ENCODE measurements at regions not wholly inside any gene's neighbourhood (a gene's known extent, or its start where the extent isn't known, plus 50 kb on each side); places are given as distances from the start of the nearest gene placed in this dataset.

DNA sequence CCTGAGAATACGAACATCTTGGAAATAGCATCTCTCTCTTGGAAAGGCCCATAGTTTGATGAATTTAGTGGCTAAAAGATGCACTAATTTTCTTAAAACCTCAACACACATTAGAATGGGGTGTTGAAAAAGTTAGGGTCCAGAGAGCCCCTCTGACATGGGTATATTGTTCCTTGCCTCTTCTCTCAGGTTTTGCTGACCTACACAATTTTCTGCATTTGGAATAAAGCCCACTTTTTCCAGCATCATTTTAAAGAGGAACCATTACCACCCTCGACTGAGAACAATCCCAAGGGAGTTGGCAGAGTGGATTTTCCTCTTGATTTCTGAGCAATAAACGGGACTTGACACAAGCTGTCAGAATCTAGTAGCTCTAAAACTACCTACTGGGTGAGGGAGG is 156.1 kb downstream of the PMP22 start:
- DNase-seq = no peak

DNA sequence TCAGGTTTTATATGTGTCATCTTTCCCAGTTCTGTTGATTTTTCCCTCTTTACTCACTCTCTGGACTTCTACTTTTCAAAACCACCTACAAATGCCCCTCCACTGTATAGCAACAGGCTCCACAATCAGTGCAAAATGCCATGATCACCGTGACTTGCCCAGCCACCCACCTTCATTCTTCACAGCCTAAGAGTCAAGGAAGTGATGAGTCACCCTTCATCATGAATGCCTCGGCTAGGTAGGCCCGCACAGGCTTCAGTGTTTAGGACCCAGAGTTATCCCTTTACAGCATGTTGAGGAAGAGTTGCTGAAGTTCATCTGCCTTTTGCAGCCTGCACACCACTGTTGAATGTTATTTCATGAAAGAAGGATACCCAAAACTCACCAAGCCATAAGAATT is 158.6 kb downstream of the PMP22 start:
- DNase-seq = no peak

GRCh38 chr17:15103785-15104184 is 161.3 kb downstream of the PMP22 start:
- DNase-seq = no peak

DNA sequence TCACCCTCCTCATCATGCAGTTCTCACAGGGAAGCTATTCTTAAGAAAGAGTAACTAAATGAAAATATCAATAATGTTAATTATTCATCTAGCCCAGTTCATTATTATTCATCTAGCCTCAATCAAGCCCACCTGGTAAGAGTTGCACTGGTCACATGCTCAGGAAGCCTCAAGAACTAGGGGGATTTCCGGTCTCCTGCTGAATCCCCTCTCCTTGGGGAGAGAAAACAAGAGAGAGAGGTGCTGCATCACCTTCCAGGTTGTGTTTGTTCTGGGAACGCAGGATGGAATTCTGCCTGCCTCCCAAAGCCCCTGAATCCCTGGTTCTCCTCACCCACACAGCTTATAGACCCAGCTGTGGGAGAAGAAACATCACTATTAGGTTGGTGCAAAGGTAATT is 164.0 kb downstream of the PMP22 start:
- no peak for DNase-seq

DNA sequence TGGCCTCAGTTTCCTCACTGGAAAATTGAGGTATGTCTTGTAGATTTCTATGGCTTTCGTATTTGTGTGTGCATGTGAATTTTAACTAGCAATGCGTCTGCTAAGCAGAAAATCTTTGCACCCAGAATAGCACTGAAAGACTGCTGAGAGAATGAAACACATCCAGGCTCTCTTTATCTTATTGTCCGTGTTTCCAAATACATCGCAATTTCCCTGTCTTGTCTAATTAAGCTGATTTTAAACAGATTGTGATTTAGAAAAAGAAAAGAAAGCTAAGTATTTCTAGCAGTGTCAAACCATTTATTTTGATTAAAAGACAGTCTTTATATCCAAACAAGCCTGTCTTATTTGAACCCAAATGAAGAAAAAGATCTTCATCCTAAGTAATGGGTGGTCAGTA is 168.6 kb downstream of the PMP22 start:
- no peak for DNase-seq

GRCh38 chr17:15095935-15096334 is 169.2 kb downstream of the PMP22 start:
- no peak for DNase-seq

DNA sequence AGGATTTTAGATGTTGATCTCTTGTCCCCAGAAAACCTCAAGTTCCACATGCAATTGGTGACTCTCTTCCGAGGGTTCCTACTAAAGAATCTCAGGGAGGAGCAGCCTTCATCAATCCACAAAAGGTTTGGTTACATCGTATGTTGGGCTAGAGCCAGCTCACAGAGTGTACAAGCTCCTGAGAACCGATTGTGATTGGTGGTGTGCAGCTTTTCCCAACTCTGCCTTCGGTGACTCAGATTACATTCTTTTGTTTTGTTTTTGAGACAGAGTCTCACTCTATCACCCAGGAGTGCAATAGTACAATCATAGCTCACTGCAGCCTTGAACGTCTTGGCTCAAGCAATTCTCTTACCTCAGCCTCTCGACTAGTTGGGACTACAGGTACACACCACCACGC is 172.4 kb downstream of the PMP22 start:
- no peak for DNase-seq

GRCh38 chr17:15092261-15092660 is 172.9 kb downstream of the PMP22 start:
- no peak for DNase-seq

- no peak for DNase-seq
Measured at GRCh38 chr17:15091825-15092224, 173.3 kb downstream of the PMP22 start.

GRCh38 chr17:15090533-15090932 is 174.6 kb downstream of the PMP22 start:
- no peak for DNase-seq

DNA sequence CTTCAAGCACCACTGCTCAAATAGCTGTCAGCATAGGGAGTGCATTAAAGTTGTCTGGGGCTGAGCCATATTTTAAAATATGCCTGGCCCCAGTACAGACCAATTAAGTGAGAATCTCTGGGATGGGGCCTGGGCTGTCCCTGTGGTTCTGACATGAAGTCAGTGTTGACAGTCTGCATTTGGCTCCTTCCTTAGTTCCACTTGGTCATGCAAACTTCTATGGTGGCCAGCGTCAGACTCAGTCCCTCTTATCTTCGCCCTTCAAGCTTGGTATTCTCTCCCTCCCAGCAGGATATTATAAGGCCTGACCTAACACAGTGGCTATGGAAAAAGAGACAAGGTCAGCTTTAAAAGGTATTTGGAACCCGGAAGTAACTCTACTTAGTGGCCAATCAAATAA is 177.2 kb downstream of the PMP22 start:
- no peak for DNase-seq

DNA sequence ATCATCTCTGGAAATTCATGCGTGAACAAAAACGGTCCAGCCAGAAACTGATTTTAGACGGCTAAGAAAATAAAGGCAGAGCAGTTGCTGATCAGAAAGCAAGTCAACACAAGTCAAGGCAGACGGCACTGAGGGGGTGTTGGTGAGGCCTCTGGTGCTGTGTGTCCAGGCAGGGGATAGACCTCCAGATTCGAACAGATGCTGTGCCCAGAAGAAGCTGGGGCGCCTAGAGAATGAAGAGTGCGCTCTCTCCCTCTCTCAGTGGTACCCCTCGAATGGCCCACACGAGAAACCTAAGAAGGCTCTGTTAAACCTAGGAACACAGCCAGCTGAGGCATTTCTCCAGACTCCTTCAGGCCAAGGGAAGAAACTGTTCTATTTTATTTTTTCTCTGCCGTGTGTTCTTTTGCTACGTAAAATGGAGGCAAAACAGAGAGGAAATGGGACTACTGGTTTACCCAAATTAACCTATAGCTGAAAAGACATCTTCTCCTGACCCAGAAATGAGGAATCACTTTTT is 178.3 kb downstream of the PMP22 start:
- DNase-seq = no peak

GRCh38 chr17:15085890-15086677 is 179.0 kb downstream of the PMP22 start:
- DNase-seq = no peak

- DNase-seq = no peak
Measured at GRCh38 chr17:15083225-15083624, 181.9 kb downstream of the PMP22 start.

DNA sequence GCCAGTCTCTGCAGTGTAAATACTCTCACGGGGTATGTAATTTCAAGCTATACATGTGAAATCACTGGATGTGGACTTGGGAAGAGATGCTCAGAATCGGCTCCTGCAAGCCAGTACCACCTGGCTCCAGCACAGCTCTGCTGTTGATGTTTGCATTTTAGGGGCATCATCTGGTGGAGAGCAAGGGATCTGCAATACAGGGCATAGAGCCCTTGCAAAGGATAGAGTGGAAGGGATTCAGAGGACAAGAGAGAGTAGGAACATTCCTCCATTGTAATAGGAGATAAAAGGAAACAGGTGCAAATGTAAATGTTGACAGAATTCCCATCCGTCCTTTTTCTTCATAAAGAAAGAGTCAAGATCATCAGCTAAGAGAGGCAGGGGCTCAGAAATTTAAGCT is 184.1 kb downstream of the PMP22 start:
- no peak for DNase-seq

DNA sequence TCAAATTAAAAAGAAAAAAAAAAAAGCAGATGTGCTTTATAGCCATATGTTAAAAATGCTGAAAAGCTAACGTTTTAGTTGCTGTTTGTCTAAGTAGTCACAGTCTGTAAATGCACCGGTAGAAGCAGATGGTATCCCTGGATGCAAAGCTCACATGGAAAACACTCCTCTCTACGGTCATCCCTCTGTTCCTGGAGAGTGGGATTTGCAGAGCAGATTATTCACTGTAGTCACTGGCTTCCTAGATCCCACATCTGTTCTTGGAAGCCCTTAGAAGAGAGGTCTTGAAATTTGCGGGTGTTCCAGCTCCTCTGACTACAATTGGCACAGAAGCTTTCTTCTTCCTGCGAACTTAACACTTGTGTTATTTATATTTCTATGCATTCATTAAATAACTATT is 186.6 kb downstream of the PMP22 start:
- no peak for DNase-seq

GRCh38 chr17:15076991-15077663 is 188.0 kb downstream of the PMP22 start:
- DNase-seq = no peak

- DNase-seq = no peak
Measured at GRCh38 chr17:15051933-15052332, 213.2 kb downstream of the PMP22 start.

- DNase-seq = no peak
Measured at GRCh38 chr17:15049795-15050160, 215.3 kb downstream of the PMP22 start.

DNA sequence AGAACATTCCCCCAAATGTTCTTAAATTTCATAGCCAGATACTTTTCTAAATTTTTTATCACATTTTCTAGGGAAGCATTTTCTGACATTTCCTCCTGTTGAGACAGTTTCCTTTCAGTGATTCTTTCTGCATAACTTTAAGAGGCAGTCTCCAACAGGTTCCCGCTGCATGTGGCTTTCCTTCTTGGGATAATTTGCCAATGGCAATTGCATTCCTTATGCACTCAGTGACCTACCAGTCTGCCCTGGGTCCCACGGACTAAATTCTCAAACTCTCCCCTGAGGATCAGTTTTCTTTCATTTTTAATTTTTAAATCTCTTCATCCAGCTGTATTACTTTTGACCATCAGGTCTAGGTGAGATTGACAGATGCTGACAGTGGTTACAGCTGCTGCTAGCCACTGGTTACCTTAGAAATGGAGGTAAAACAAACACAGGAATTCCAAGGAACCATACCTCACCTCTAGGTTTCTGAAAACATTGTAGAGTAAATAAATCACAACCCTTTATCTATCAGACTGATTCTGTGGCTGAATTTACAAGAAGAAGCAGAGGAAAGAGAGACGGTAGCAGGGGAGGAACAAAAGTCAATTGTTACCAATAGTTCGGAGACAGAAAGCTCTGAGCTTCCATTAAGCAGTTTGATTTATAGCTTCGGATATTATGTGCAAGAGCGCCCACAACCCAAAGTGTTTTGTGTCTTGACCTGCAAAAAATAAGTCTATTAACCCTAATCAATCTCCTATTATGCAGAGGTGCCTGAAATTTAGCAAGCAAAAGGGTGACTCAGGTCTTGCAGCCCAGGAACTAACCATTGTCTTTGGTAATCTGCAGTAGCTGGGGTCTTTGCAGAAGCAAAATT is 216.0 kb downstream of the PMP22 start:
- no peak for DNase-seq

- DNase-seq = no peak
Measured at GRCh38 chr17:15048381-15048780, 216.7 kb downstream of the PMP22 start.

GRCh38 chr17:15042311-15042710 is 222.8 kb downstream of the PMP22 start:
- no peak for DNase-seq

GRCh38 chr17:15039366-15039765 is 225.8 kb downstream of the PMP22 start:
- DNase-seq = no peak

DNA sequence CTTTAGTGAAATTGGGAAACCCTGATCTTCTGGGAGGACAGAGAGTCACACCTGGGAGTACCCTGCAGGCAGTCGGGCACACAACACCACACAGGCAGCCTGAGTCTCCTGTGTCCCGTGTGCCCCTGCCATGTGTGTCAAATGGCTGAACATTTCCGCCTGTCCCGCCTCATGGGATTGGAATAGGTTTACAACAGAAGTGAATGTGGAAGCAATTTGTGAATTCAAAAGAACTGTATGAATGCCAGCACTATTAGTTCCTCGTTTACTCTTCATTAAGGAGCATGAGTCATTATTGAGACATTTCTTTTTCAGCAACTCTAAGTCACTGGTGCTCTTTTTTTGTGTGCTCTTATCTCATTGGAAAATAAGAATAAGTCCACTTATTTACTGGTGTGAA is 226.5 kb downstream of the PMP22 start:
- no peak for DNase-seq

Data from stimulated activated naive CD4-positive, alpha-beta T cell (primary cell).